ENCODE measurements at regions not wholly inside any gene's neighbourhood (a gene's known extent, or its start where the extent isn't known, plus 50 kb on each side); places are given as distances from the start of the nearest gene placed in this dataset.

GRCh38 chr10:33025910-33026309, 67.9 kb upstream of the ITGB1 start (continued):
- TF ChIP-seq CBX8 (IDR thresholded peaks at IDR 0.05; ENCODE audit: borderline replicate concordance, low read depth, low read length) (no peak), ZNF274 (IDR thresholded peaks at IDR 0.05; ENCODE audit: borderline replicate concordance, extremely low read depth, low read length) (no peak), SP4 (IDR thresholded peaks at IDR 0.05; ENCODE audit: low read length) (no peak), EZH2 (IDR thresholded peaks at IDR 0.05; ENCODE audit: low read depth, low read length, severe bottlenecking) (no peak), BCL11A (IDR thresholded peaks at IDR 0.05; ENCODE audit: low read depth in 2 of 2, low read length in 2 of 2) (no peak)

Data from H1 (cell line).